SK-N-MC (cell line): ENCODE measurements at regions not wholly inside any gene's neighbourhood (a gene's known extent, or its start where the extent isn't known, plus 50 kb on each side); places are given as distances from the start of the nearest gene placed in this dataset.
"Not testable (repeated sequence)": the region's sequence is repeated elsewhere in the genome, so short reads cannot be mapped to it uniquely, and the experiment has no call there.

ENCODE experiments used
- DNase-seq: peaks from one replicate; pipeline ENCODE4 v3.0.0-alpha.2; 2011; ENCODE audit warnings: low read depth, low spot score
- H3K27ac ChIP-seq: fragments of 200-600 bp; sonication (generic); 2 replicates; pipeline ENCODE4 v1.5.1; 2016; ENCODE audit warnings: mixed run types
- H3K36me3 ChIP-seq: fragments of 200-600 bp; sonication (generic); 2 replicates; pipeline ENCODE4 v1.6.1; 2017; ENCODE audit warnings: antibody characterized with exemption, low read length, mixed read lengths; ENCODE audit not compliant: insufficient read depth
- H3K4me3 ChIP-seq: fragments of 200-600 bp; sonication (generic); 2 replicates; pipeline ENCODE4 v1.5.1; 2016
- H3K9ac ChIP-seq: fragments of 200-600 bp; sonication (generic); 2 replicates; pipeline ENCODE4 v1.8.0; 2017; ENCODE audit warnings: mixed run types, mixed read lengths; ENCODE audit not compliant: insufficient read length
- H3K9me3 ChIP-seq: fragments of 200-600 bp; sonication (generic); 2 replicates; pipeline ENCODE4 v1.6.1; 2017; ENCODE audit warnings: low read depth, mild to moderate bottlenecking, antibody characterized with exemption, low read length, moderate library complexity, mixed read lengths
- EZH2 ChIP-seq: fragments of 200-600 bp; sonication (generic); IDR thresholded peaks from one replicate; pipeline ENCODE4 v1.6.1; 2017; ENCODE audit warnings: antibody characterized with exemption
- FOXP2 ChIP-seq: optimal IDR thresholded peaks from 2 replicates; pipeline ENCODE3; 2011; ENCODE audit warnings: mild to moderate bottlenecking, moderate library complexity; ENCODE audit not compliant: insufficient read depth; ENCODE audit errors: extremely low read length, control extremely low read depth
- POLR2AphosphoS5 ChIP-seq: IDR thresholded peaks from 2 replicates; pipeline ENCODE4 v1.6.1; 2012; ENCODE audit warnings: mild to moderate bottlenecking, low read depth, low read length, borderline replicate concordance

- DNase-seq, result no peak
- TF ChIP-seq EZH2 (no peak), POLR2AphosphoS5 (no peak), FOXP2 (no peak)
- no peak overlapping the region for H3K4me3 ChIP-seq
- no peaks in the 10 kb centered on the region for H3K9me3 ChIP-seq
- no peak overlapping the region for H3K9ac ChIP-seq
- H3K36me3 ChIP-seq, result no peaks in the 10 kb centered on the region
- no peak overlapping the region for H3K27ac ChIP-seq
Measured at GRCh38 chr2:144632809-144633208, 112.9 kb upstream of the ZEB2 start.

- DNase-seq, result no peak
- TF ChIP-seq FOXP2 (no peak), POLR2AphosphoS5 (no peak), EZH2 (no peak)
- no peak overlapping the region for H3K4me3 ChIP-seq
- H3K27ac ChIP-seq, result no peak overlapping the region
- no peaks in the 10 kb centered on the region for H3K36me3 ChIP-seq
- no peaks in the 10 kb centered on the region for H3K9me3 ChIP-seq
- H3K9ac ChIP-seq, result no peak overlapping the region
Measured at GRCh38 chr2:144631636-144632035, 111.7 kb upstream of the ZEB2 start.

- no peak overlapping the region for H3K4me3 ChIP-seq
Measured at GRCh38 chr2:144630459-144631215, 110.7 kb upstream of the ZEB2 start.

GRCh38 chr2:144629935-144630334 lies 110.0 kb upstream of the ZEB2 start:
- H3K4me3 ChIP-seq, result no peak overlapping the region
- H3K27ac ChIP-seq, result no peak overlapping the region
- no peak for DNase-seq
- no peak overlapping the region for H3K9ac ChIP-seq
- no peaks in the 10 kb centered on the region for H3K9me3 ChIP-seq
- TF ChIP-seq FOXP2, result no peak
- TF ChIP-seq EZH2, result no peak
- TF ChIP-seq POLR2AphosphoS5, result no peak
- H3K36me3 ChIP-seq, result no peaks in the 10 kb centered on the region

More at GRCh38 chr2:144630459-144631215, 110.7 kb upstream of the ZEB2 start:
- DNase-seq, result no peak
- no peak for TF ChIP-seq FOXP2
- Histone ChIP-seq H3K9me3 (no peaks in the 10 kb centered on the region), H3K9ac (no peak overlapping the region), H3K27ac (no peak overlapping the region), H3K36me3 (no peaks in the 10 kb centered on the region)

- TF ChIP-seq EZH2 (no peak), FOXP2 (no peak), POLR2AphosphoS5 (no peak)
- no peak overlapping the region for H3K4me3 ChIP-seq
- H3K9ac ChIP-seq, result no peak overlapping the region
- H3K9me3 ChIP-seq, result no peaks in the 10 kb centered on the region
- DNase-seq, result no peak
- no peaks in the 10 kb centered on the region for H3K36me3 ChIP-seq
- H3K27ac ChIP-seq, result no peak overlapping the region
Measured at GRCh38 chr2:144628566-144628965, 108.6 kb upstream of the ZEB2 start.

GRCh38 chr2:144625626-144626025 lies 105.7 kb upstream of the ZEB2 start:
- no peaks in the 10 kb centered on the region for H3K36me3 ChIP-seq
- no peak overlapping the region for H3K4me3 ChIP-seq
- DNase-seq, result no peak
- TF ChIP-seq FOXP2, result no peak
- TF ChIP-seq POLR2AphosphoS5, result no peak
- TF ChIP-seq EZH2, result no peak
- H3K9ac ChIP-seq, result no peak overlapping the region
- H3K9me3 ChIP-seq, result no peaks in the 10 kb centered on the region; the same call in 1 of the 2 replicates
- H3K27ac ChIP-seq, result no peak overlapping the region

- no peak overlapping the region for H3K9ac ChIP-seq
- H3K27ac ChIP-seq, result no peak overlapping the region
- no peak overlapping the region for H3K4me3 ChIP-seq
- no peaks in the 10 kb centered on the region for H3K36me3 ChIP-seq
- TF ChIP-seq POLR2AphosphoS5 (no peak), EZH2 (no peak), FOXP2 (no peak)
- DNase-seq, result no peak
- no peaks in the 10 kb centered on the region; the same call in 1 of the 2 replicates for H3K9me3 ChIP-seq
Measured at GRCh38 chr2:144625226-144625625, 105.3 kb upstream of the ZEB2 start.

GRCh38 chr2:144624451-144624850 lies 104.5 kb upstream of the ZEB2 start:
- H3K4me3 ChIP-seq, result no peak overlapping the region
- no peaks in the 10 kb centered on the region for H3K36me3 ChIP-seq
- no peak overlapping the region for H3K9ac ChIP-seq
- H3K9me3 ChIP-seq, result no peaks in the 10 kb centered on the region; the same call in 1 of the 2 replicates
- no peak for TF ChIP-seq EZH2
- TF ChIP-seq POLR2AphosphoS5, result no peak
- DNase-seq, result no peak
- no peak overlapping the region for H3K27ac ChIP-seq

GRCh38 chr2:144622373-144622772 lies 102.5 kb upstream of the ZEB2 start:
- not testable (repeated sequence) for DNase-seq, H3K27ac ChIP-seq, H3K9ac ChIP-seq, H3K9me3 ChIP-seq, H3K36me3 ChIP-seq, H3K4me3 ChIP-seq
